B cell (primary cell): ENCODE measurements at regions not wholly inside any gene's neighbourhood (a gene's known extent, or its start where the extent isn't known, plus 50 kb on each side); places are given as distances from the start of the nearest gene placed in this dataset.

Source experiments
- ATAC-seq: fragments of 200-7000 bp; cut with Tn5 transposase; one replicate; pipeline ENCODE4 v1.10.0; 2021; ENCODE audit warnings: low read depth, mild to moderate bottlenecking, moderate number of reproducible peaks, moderate library complexity
- CTCF ChIA-PET: fragments of 350-600 bp; sonication (Branson Sonifier 250); formaldehyde crosslinking; loops from one replicate; lab custom pipeline; 2021; ENCODE audit warnings: antibody characterized with exemption, inconsistent platforms; lab: Charles Lee
- POLR2A ChIA-PET: fragments of 350-600 bp; sonication (Branson Sonifier 250); formaldehyde crosslinking; loops from one replicate; lab custom pipeline; 2021; ENCODE audit warnings: antibody characterized with exemption; lab: Charles Lee
- DNase-seq: peaks from one replicate; pipeline ENCODE4 v3.0.0; 2013
- H2AFZ ChIP-seq: 2 replicates; pipeline ENCODE4 v1.6.1; 2012; ENCODE audit warnings: mild to moderate bottlenecking, low read depth, low read length; ENCODE audit not compliant: insufficient read depth, poor library complexity, severe bottlenecking
- H3K27ac ChIP-seq, 2 donors: 1 replicate in 1 of 2; 2 replicates in 1 of 2; pipeline ENCODE4 v1.5.1; 2012 to 2013; ENCODE audit warnings: low read length in 2 of 2, mild to moderate bottlenecking in 2 of 2, moderate library complexity in 1 of 2
- H3K27me3 ChIP-seq, 4 experiments: fragments of 200-600 bp in 1 of 4; sonication (generic) in 1 of 4; replicated peaks in 1 of 4; 1 replicate in 2 of 4; 2 replicates in 2 of 4; pipeline versions ENCODE4 v1.6.1 to v1.7.0; 2013 to 2016; ENCODE audit warnings: low read length in 3 of 4, mild to moderate bottlenecking in 2 of 4, mixed read lengths in 1 of 4, moderate library complexity in 1 of 4; ENCODE audit not compliant: insufficient read depth in 4 of 4, control insufficient read depth in 3 of 4; ENCODE audit errors: control extremely low read depth in 1 of 4
- H3K36me3 ChIP-seq, 2 experiments: replicated peaks in 1 of 2; 1 replicate in 1 of 2; 2 replicates in 1 of 2; pipeline versions ENCODE4 v1.6.1 to v1.7.1; 2013; ENCODE audit warnings: low read length in 1 of 2; ENCODE audit not compliant: insufficient read depth in 2 of 2, control insufficient read depth in 1 of 2; ENCODE audit errors: control extremely low read depth in 1 of 2, extremely low read depth in 1 of 2
- H3K4me1 ChIP-seq, 2 donors: fragments of 200-600 bp in 1 of 2; sonication (generic) in 1 of 2; 1 replicate in 1 of 2; 2 replicates in 1 of 2; pipeline versions ENCODE4 v1.5.1 to v1.6.1; 2013 to 2017; ENCODE audit warnings: low read length in 2 of 2; ENCODE audit not compliant: control insufficient read depth in 2 of 2, insufficient read depth in 2 of 2
- H3K4me2 ChIP-seq: replicated peaks from 2 replicates; pipeline ENCODE3; 2012; ENCODE audit warnings: mild to moderate bottlenecking, low read depth, low read length; ENCODE audit not compliant: poor library complexity, severe bottlenecking
- H3K4me3 ChIP-seq, 5 experiments: fragments of 200-600 bp in 1 of 5; sonication (generic) in 1 of 5; 1 replicate in 3 of 5; 2 replicates in 2 of 5; pipeline versions ENCODE4 v1.5.1 to v1.7.0; 2011 to 2016; ENCODE audit warnings: low read length in 4 of 5, mild to moderate bottlenecking in 4 of 5, low read depth in 2 of 5, control low read depth in 1 of 5, moderate library complexity in 1 of 5; ENCODE audit not compliant: insufficient read depth in 1 of 5; ENCODE audit errors: control extremely low read depth in 1 of 5, extremely low read depth in 1 of 5
- H3K79me2 ChIP-seq: fragments of 200-600 bp; sonication (generic); one replicate; pipeline ENCODE4 v1.6.0; 2016; ENCODE audit warnings: low read length; ENCODE audit not compliant: control insufficient read depth, insufficient read depth
- H3K9ac ChIP-seq: fragments of 200-600 bp; sonication (generic); 2 replicates; pipeline ENCODE4 v1.6.1; 2017; ENCODE audit warnings: mild to moderate bottlenecking, low read length, moderate library complexity
- H3K9me3 ChIP-seq, 3 donors: one replicate each; pipeline versions ENCODE4 v1.6.1 to v1.7.1; 2013; ENCODE audit warnings: low read length in 2 of 3; ENCODE audit not compliant: control insufficient read depth in 2 of 3, insufficient read depth in 1 of 3; ENCODE audit errors: control extremely low read depth in 1 of 3
- H4K20me1 ChIP-seq: 2 replicates; pipeline ENCODE4 v1.6.0; 2012; ENCODE audit warnings: mild to moderate bottlenecking, low read length; ENCODE audit not compliant: insufficient read depth, control insufficient read depth, poor library complexity, severe bottlenecking
- H3K27ac Mint-ChIP-seq: one replicate; pipeline ENCODE4 v1.8.0; 2021; ENCODE audit warnings: mixed read lengths
- H3K27me3 Mint-ChIP-seq: one replicate; pipeline ENCODE4 v1.8.0; 2021; ENCODE audit warnings: mixed read lengths
- H3K4me1 Mint-ChIP-seq: one replicate; pipeline ENCODE4 v1.8.0; 2021; ENCODE audit warnings: mixed read lengths
- H3K4me3 Mint-ChIP-seq: one replicate; pipeline ENCODE4 v1.8.0; 2021; ENCODE audit warnings: mixed read lengths
- H3K9me3 Mint-ChIP-seq: one replicate; pipeline ENCODE4 v1.8.0; 2022; ENCODE audit warnings: mixed read lengths; ENCODE audit not compliant: insufficient read depth
- CTCF ChIP-seq: fragments of 200-600 bp; IDR thresholded peaks from one replicate; pipeline ENCODE4 v1.8.0; 2022; ENCODE audit warnings: antibody characterized with exemption, mild to moderate bottlenecking
- EZH2 ChIP-seq: IDR thresholded peaks from 2 replicates; pipeline ENCODE4 v1.6.1; 2012; ENCODE audit warnings: borderline replicate concordance, low read depth, mild to moderate bottlenecking, moderate library complexity, low read length; ENCODE audit not compliant: insufficient read depth, poor library complexity, severe bottlenecking
- WGBS: methylation state at CpG from one replicate; pipeline ENCODE4 v1.1.5; 2013; ENCODE audit warnings: missing lambda C conversion rate; ENCODE audit not compliant: insufficient coverage; 5-methylcytosine and 5-hydroxymethylcytosine counted together
- intact Hi-C: fragments of 100-400 bp; cut with micrococcal nuclease; formaldehyde crosslinking; loops from one replicate; pipeline ENCODE4 v1.10.0; 2022

DNA sequence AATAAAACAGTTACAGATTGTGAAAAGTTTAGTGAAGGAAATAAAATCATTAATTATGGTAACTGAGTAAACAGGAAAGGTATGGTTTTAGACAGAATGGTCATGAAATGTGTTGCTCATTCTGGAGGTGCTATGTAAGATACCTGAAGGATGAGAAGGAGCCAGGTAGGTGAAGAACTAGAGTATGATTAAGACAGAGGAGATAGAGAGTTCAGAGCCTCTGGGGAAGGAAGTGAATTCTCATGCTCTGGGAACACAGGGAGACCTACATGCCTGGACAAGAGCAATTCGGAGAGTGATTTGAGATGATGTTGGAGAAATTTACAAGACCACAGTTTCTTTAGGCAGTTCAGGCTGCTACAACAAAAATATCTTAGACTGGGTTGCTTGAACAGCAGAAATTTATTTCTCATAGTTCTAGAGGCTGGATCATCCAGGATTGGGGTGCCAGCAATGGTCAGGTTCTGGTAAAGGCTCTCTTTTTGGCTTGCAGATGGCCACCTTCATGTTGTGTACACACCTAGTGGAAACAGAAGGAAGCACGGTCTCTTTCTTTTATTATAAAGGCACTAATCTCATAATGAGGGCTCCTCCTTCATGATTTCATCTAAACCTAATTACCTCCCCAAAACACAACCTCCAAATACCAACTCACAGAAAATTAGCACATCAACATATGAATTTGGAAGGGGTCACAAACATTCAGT lies 1416.1 kb downstream of the PCDH7 start:
- DNase-seq (no peak), ATAC-seq (no peak)
- H3K4me1 Mint-ChIP-seq, result no peaks in the 10 kb centered on the region
- no peak for TF ChIP-seq EZH2
- TF ChIP-seq CTCF, result no peak
- peaks cover 6% of the 10 kb centered on the region for H3K9me3 Mint-ChIP-seq
- no peak overlapping the region for H3K4me3 Mint-ChIP-seq
- Histone ChIP-seq H3K4me3 (no peak overlapping the region), H3K9me3 (peaks cover 0 to 1% (median 0%) of the 10 kb centered on the region in 3 donors), H2AFZ (no peak overlapping the region), H3K27ac (no peak overlapping the region), H3K36me3 (no peaks in the 10 kb centered on the region), H3K79me2 (no peaks in the 10 kb centered on the region), H3K4me1 (no peaks in the 10 kb centered on the region), H3K9ac (no peak overlapping the region), H3K4me2 (no peak overlapping the region), H3K27me3 (no peaks in the 10 kb centered on the region), H4K20me1 (no peaks in the 10 kb centered on the region)
- 100% methylated on average over 1 of the region's 2 CpGs for WGBS
- no peak overlapping the region for H3K27ac Mint-ChIP-seq
- POLR2A ChIA-PET, result no interaction called here
- CTCF ChIA-PET, result no interaction called here
- intact Hi-C loops, result no loop called here
- no peaks in the 10 kb centered on the region for H3K27me3 Mint-ChIP-seq

DNA sequence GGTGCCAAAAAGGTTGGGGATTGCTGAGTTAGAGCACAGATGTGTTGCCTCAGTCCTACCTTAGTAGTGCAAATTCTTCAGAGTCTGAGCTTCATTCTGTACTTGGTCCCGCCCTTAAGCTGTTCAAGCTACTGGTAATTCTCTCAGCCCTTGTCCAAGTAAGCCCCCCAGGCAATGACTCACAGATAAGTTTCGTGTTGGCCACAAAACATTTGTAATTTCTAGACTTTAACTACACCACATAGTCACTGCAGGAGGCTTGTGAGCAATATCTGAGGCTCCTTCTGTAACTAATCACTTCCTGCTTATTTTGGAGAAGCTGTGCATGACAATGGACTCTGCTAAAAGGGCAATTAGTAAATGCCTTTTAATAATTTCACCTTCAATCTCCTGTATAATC lies 1420.5 kb downstream of the PCDH7 start:
- H3K27me3 Mint-ChIP-seq, result no peaks in the 10 kb centered on the region
- WGBS, result 49% methylated on average over 2 of the region's 2 CpGs
- H3K27me3 ChIP-seq, result no peaks in the 10 kb centered on the region
- H3K4me1 ChIP-seq, result no peaks in the 10 kb centered on the region
- intact Hi-C loops, result no loop called here
- H3K4me2 ChIP-seq, result no peak overlapping the region
- H3K27ac ChIP-seq, result no peak overlapping the region
- H4K20me1 ChIP-seq, result no peaks in the 10 kb centered on the region
- TF ChIP-seq CTCF (no peak), EZH2 (no peak)
- H3K9me3 ChIP-seq, result peaks cover 0 to 1% (median 0%) of the 10 kb centered on the region in 3 donors
- ATAC-seq (no peak), DNase-seq (no peak)
- H3K4me3 Mint-ChIP-seq, result no peak overlapping the region
- no peaks in the 10 kb centered on the region for H3K79me2 ChIP-seq
- no peaks in the 10 kb centered on the region for H3K9me3 Mint-ChIP-seq
- H3K4me3 ChIP-seq, result no peak overlapping the region
- ChIA-PET CTCF (no interaction called here), POLR2A (no interaction called here)
- H3K27ac Mint-ChIP-seq, result no peak overlapping the region
- no peak overlapping the region for H2AFZ ChIP-seq
- no peaks in the 10 kb centered on the region for H3K4me1 Mint-ChIP-seq
- no peak overlapping the region for H3K9ac ChIP-seq
- no peaks in the 10 kb centered on the region for H3K36me3 ChIP-seq
